Astrocyte of the spinal cord (primary cell): ENCODE measurements at regions not wholly inside any gene's neighbourhood (a gene's known extent, or its start where the extent isn't known, plus 50 kb on each side); places are given as distances from the start of the nearest gene placed in this dataset.
A peak's percentile ranks its signal among the peaks of the same experiment; 100 is the strongest.

Experiments
- DNase-seq: peaks from one replicate; pipeline ENCODE4 v3.0.0; 2011; ENCODE audit warnings: low read depth, low spot score
- H3K4me3 ChIP-seq: 2 replicates; pipeline ENCODE4 v1.5.1; 2011; ENCODE audit warnings: low read depth, mild to moderate bottlenecking, low read length, moderate library complexity
- CTCF ChIP-seq: IDR thresholded peaks from 2 replicates; pipeline ENCODE4 v1.5.1; 2012; ENCODE audit warnings: low read depth, mild to moderate bottlenecking, low read length, inconsistent platforms
- in situ Hi-C: cut with HindIII; loops from 2 replicates; pipeline ENCODE4 v1.10.0; 2017; ENCODE audit warnings: low sequenced_read_pairs

DNA sequence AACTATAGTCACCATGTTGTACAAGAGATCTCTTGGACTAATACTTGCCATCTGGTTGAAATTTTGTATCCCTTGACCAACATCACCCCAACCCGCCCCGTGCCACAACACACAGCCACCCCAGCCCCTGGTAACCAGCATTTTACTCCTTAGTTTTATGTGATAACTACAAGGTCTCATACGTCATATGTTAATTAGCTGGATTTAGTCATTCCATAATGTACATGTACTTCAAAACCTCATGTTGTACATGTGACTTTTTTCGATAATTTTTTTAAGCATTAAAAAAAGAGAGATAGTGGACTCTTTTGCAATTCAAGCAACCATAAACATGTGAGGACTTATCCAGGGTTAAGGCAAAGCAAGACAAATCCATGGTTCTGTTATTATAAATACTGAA is 773.4 kb upstream of the NOVA1 start:
- no peak for TF ChIP-seq CTCF
- no peak for DNase-seq
- in situ Hi-C loops = no loop called here
- no peak overlapping the region for H3K4me3 ChIP-seq

GRCh38 chr14:27371868-27372267 is 774.0 kb upstream of the NOVA1 start:
- no peak overlapping the region for H3K4me3 ChIP-seq
- in situ Hi-C loops = no loop called here
- no peak for TF ChIP-seq CTCF
- no peak for DNase-seq

DNA sequence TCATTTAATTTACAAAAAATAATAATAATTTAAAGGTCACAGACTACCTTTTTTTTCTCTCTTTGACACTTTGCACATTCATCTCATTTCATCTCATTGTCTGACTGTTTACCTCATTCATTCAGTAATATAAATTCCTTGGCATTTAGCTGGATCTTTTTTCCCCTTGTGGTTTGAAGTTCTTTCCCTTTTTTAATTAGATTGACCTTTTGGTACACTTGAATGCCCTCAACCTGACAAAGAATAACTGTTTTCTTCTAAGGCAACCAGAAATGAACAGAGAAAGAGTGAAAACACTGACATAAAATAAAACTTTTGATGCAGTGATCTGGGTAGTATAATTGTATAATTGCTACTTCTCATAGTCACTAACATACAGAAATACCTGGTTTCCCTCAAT is 774.9 kb upstream of the NOVA1 start:
- TF ChIP-seq CTCF = no peak
- in situ Hi-C loops = no loop called here
- H3K4me3 ChIP-seq = no peak overlapping the region
- DNase-seq = no peak

GRCh38 chr14:27384124-27384523 is 786.3 kb upstream of the NOVA1 start:
- in situ Hi-C loops = no loop called here
- TF ChIP-seq CTCF = no peak
- H3K4me3 ChIP-seq = no peak overlapping the region
- DNase-seq = no peak

DNA sequence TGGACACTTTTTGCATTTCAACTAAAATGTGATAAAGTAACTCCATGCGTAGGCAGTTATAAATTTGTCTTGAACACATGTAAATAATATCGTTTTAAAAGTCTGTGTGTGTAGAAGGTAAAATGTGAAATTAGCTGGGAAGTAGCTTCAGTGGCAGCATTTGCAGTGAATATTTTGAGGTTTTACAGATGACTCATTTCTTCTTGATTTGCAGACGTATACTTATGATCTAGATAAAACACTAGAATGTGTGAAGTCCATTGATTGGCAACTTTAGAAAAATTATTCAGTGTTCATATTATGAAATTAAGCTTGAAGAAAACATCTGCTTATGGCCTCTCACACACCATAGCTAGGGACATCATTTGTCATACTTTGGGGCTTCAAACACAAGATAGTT is 788.6 kb upstream of the NOVA1 start:
- no peak overlapping the region for H3K4me3 ChIP-seq
- TF ChIP-seq CTCF = no peak
- in situ Hi-C loops = no loop called here
- DNase-seq = peak; percentile 36

GRCh38 chr14:27387463-27387862 is 789.6 kb upstream of the NOVA1 start:
- TF ChIP-seq CTCF = no peak
- DNase-seq = peak; percentile 8

DNA sequence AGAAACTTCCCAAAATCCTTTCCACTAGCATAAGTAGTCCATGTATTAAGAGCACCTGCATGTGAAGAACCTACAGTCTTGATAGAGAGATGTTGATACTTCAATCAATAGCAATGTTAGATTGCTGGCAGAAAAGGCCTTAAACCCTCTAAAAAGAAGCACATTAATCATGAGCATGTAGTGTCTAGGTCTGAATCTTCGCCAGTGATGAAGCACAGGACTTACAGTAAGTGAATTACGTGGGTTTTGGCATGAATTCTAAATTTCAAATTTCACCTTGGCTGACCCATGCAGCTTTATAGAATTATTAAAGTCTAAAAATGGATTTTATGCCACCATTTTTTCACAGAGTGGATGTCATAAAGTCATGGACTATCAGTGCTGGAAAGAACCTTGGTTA is 791.6 kb upstream of the NOVA1 start:
- in situ Hi-C loops = no loop called here
- no peak for DNase-seq
- no peak overlapping the region for H3K4me3 ChIP-seq
- TF ChIP-seq CTCF = no peak

More at GRCh38 chr14:27387463-27387862, 789.6 kb upstream of the NOVA1 start:
- in situ Hi-C loops = no loop called here
- H3K4me3 ChIP-seq = no peak overlapping the region
